ENCODE measurements at regions not wholly inside any gene's neighbourhood (a gene's known extent, or its start where the extent isn't known, plus 50 kb on each side); places are given as distances from the start of the nearest gene placed in this dataset.
"Not testable (repeated sequence)": the region's sequence is repeated elsewhere in the genome, so short reads cannot be mapped to it uniquely, and the experiment has no call there.

- DNase-seq: no peak
These were observed 265.4 kb downstream of the CGGBP1 start for GRCh38 chr3:87793337-87793877.

- peak in 1 of 3 donors; percentile 29 for DNase-seq
These were observed 266.1 kb downstream of the CGGBP1 start, which contains the start of gene HTR1F for GRCh38 chr3:87792534-87793336. HTR1F (plus strand) TSS chr3:87792706.

GRCh38 chr3:87792198-87792533 is 266.6 kb downstream of the CGGBP1 start:
- no peak for DNase-seq

GRCh38 chr3:87791248-87792027 is 267.4 kb downstream of the CGGBP1 start:
- DNase-seq: no peak

- not testable (repeated sequence) for DNase-seq
These were observed 269.8 kb downstream of the CGGBP1 start for GRCh38 chr3:87789049-87789448.

- no peak for DNase-seq
These were observed 270.3 kb downstream of the CGGBP1 start for GRCh38 chr3:87788516-87788915.

GRCh38 chr3:87780811-87781210 is 278.0 kb downstream of the CGGBP1 start:
- DNase-seq: no peak

- DNase-seq: no peak
These were observed 279.9 kb downstream of the CGGBP1 start for GRCh38 chr3:87778876-87779275.

- peak in 2 of 3 donors; percentile 1 to 5 for DNase-seq
These were observed 287.2 kb downstream of the CGGBP1 start for GRCh38 chr3:87771337-87772192.

- DNase-seq: no peak
These were observed 292.1 kb downstream of the CGGBP1 start for GRCh38 chr3:87766721-87767120.

- DNase-seq: no peak
These were observed 293.5 kb downstream of the CGGBP1 start for GRCh38 chr3:87765256-87765655.

GRCh38 chr3:87761795-87762194 is 297.0 kb downstream of the CGGBP1 start:
- no peak for DNase-seq

- no peak for DNase-seq
These were observed 297.5 kb downstream of the CGGBP1 start for GRCh38 chr3:87761341-87761740.

GRCh38 chr3:87756616-87757015 is 302.2 kb downstream of the CGGBP1 start:
- DNase-seq: no peak

GRCh38 chr3:87755852-87756251 is 303.0 kb downstream of the CGGBP1 start:
- no peak for DNase-seq

GRCh38 chr3:87742250-87742649 is 316.6 kb downstream of the CGGBP1 start:
- DNase-seq: no peak

GRCh38 chr3:87740894-87741293 is 317.9 kb downstream of the CGGBP1 start:
- not testable (repeated sequence) for DNase-seq

- not testable (repeated sequence) for DNase-seq
These were observed 321.0 kb downstream of the CGGBP1 start for GRCh38 chr3:87737817-87738216.

GRCh38 chr3:87733671-87734367 is 325.0 kb downstream of the CGGBP1 start:
- no peak for DNase-seq

GRCh38 chr3:87732294-87732693 is 326.5 kb downstream of the CGGBP1 start:
- no peak for DNase-seq

GRCh38 chr3:87727783-87728182 is 331.0 kb downstream of the CGGBP1 start:
- DNase-seq: no peak
